ENCODE measurements at regions not wholly inside any gene's neighbourhood (a gene's known extent, or its start where the extent isn't known, plus 50 kb on each side); places are given as distances from the start of the nearest gene placed in this dataset.

GRCh38 chr19:23855676-23856075 is 59.0 kb upstream of the ZNF726 start:
- DNase-seq (ENCODE audit: extremely low spot score, unreplicated experiment) = no peak
- TF ChIP-seq CTCF (conservative IDR thresholded peaks at IDR 0.05) = no peak
- Mint-ChIP-seq H3K27me3 (no peaks in the 10 kb centered on the region), H3K4me3 (no peak overlapping the region), H3K4me1 (ENCODE audit: unreplicated experiment) (no peaks in the 10 kb centered on the region), H3K36me3 (peaks cover 6% of the 10 kb centered on the region), H3K27ac (no peak overlapping the region), H3K9me3 (peaks cover 17% of the 10 kb centered on the region)

DNA sequence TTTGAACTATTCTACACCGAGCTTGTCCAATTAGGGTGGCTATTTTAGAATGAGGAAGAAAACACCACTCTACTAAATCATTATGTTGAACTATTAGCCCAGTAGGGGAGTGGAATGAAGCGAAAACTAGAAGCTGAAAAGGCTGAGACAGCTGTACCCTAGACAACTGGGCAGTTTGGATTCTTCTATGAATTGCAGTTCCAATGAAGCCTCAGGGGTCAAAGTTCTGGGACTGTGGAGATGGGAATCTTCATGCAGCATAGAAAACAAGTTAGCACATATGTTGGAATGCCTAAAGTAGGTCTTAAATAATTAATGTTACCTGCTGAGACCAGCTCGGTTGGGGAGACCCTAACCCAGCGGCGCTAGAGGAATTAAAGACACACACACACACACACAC is 62.7 kb upstream of the ZNF726 start:
- Mint-ChIP-seq H3K4me1 (ENCODE audit: unreplicated experiment) (no peaks in the 10 kb centered on the region), H3K27ac (no peak overlapping the region), H3K27me3 (no peaks in the 10 kb centered on the region), H3K36me3 (peaks cover 6% of the 10 kb centered on the region), H3K4me3 (no peak overlapping the region), H3K9me3 (peaks cover 34% of the 10 kb centered on the region)
- TF ChIP-seq CTCF (conservative IDR thresholded peaks at IDR 0.05) = no peak
- no peak for DNase-seq (ENCODE audit: extremely low spot score, unreplicated experiment)

DNA sequence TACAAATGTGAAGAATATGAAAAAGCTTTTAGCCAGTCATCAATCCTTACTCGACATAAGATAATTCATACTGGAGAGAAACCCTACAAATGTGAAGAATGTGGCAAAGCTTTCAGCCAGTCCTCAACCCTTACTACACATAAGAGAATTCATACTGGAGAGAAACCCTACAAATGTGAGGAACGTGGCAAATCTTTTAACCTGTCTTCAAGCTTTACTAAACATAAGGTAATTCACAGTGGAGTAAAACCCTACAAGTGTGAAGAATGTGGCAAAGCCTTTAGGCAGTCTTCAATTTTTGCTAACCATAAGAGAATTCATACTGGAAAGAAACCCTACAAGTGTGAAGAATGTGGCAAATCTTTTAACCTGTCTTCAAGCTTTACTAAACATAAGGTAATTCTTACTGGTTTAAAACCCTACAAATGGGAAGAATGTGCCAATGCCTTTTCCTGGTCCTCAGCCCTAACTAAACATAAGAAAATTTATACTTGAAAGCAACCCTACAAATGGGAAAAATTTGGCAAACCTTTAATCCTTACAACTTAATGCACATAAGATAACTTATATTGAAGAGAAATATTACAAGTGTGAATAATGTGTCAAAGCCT is 74.1 kb upstream of the ZNF681 start:
- Mint-ChIP-seq H3K4me1 (ENCODE audit: unreplicated experiment) (no peaks in the 10 kb centered on the region), H3K4me3 (no peak overlapping the region), H3K9me3 (peaks cover 13% of the 10 kb centered on the region), H3K36me3 (peaks cover 28% of the 10 kb centered on the region), H3K27ac (no peak overlapping the region), H3K27me3 (no peaks in the 10 kb centered on the region)
- no peak for DNase-seq (ENCODE audit: extremely low spot score, unreplicated experiment)
- TF ChIP-seq CTCF (conservative IDR thresholded peaks at IDR 0.05) = no peak

DNA sequence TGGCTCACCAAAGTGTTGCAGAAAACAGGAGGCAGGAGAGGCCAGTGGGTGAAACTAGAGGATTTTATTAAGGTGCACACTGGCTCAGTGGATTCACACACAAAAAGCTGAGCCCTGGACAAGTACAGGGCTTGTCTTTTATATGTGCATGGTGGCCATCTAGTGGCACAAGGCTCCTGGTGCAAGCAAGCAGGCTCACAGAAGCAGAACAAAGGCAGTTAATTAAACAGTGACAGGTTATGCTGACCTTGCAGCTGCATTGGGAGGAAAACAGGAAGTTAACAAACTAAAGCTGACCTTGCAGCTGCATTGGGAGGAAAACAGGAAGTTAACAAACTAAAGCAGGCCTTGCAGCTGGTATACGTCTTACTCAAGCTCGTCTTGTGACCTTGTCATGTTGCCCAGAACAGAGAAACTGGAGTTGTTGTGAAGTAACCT is 65.3 kb upstream of the ZNF681 start:
- H3K9me3 Mint-ChIP-seq = peaks cover 31% of the 10 kb centered on the region
- H3K27ac Mint-ChIP-seq = peak overlapping the region; percentile 75
- no peaks in the 10 kb centered on the region for H3K4me1 Mint-ChIP-seq (ENCODE audit: unreplicated experiment)
- no peak for DNase-seq (ENCODE audit: extremely low spot score, unreplicated experiment)
- H3K36me3 Mint-ChIP-seq = peaks cover 22% of the 10 kb centered on the region
- TF ChIP-seq CTCF (conservative IDR thresholded peaks at IDR 0.05) = peak; percentile 51
- no peaks in the 10 kb centered on the region for H3K27me3 Mint-ChIP-seq
- no peak overlapping the region for H3K4me3 Mint-ChIP-seq

- Mint-ChIP-seq H3K4me1 (ENCODE audit: unreplicated experiment) (no peaks in the 10 kb centered on the region), H3K36me3 (peaks cover 31% of the 10 kb centered on the region), H3K4me3 (peak overlapping the region; percentile 73), H3K27me3 (no peaks in the 10 kb centered on the region), H3K9me3 (peaks cover 34% of the 10 kb centered on the region), H3K27ac (peak overlapping the region; percentile 90)
- DNase-seq (ENCODE audit: extremely low spot score, unreplicated experiment) = no peak
- TF ChIP-seq CTCF (conservative IDR thresholded peaks at IDR 0.05) = no peak
Measured at GRCh38 chr19:23822735-23823134, 64.0 kb upstream of the ZNF681 start.

DNA sequence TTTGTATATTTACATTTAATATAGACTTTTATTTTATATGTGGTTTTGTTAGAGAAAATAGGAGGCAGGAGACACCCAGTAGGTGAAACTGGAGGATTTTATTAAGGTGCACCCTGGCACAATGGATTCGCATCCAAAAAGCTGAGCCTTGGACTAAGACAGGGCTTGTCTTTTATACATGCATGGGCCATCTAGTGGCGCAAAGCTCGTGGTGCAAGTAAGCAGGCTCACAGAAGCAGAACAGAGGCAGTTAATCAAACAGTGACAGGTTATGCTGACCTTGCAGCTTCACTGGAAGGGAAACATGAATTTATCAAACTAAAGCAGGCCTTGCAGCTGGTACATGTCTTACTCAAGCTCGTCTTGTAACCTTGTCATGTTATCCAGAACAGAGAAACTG is 58.8 kb upstream of the ZNF681 start:
- Mint-ChIP-seq H3K27ac (peak overlapping the region; percentile 85), H3K9me3 (peaks cover 26% of the 10 kb centered on the region), H3K4me3 (peak overlapping the region; percentile 48), H3K36me3 (peaks cover 31% of the 10 kb centered on the region), H3K27me3 (no peaks in the 10 kb centered on the region), H3K4me1 (ENCODE audit: unreplicated experiment) (no peaks in the 10 kb centered on the region)
- peak; percentile 59 for TF ChIP-seq CTCF (conservative IDR thresholded peaks at IDR 0.05)
- no peak for DNase-seq (ENCODE audit: extremely low spot score, unreplicated experiment)

Data from type B pancreatic cell (in vitro differentiated cells).